Retina (tissue), 1 donor: ENCODE measurements at regions not wholly inside any gene's neighbourhood (a gene's known extent, or its start where the extent isn't known, plus 50 kb on each side); places are given as distances from the start of the nearest gene placed in this dataset.
A peak's percentile ranks its signal among the peaks of the same experiment; 100 is the strongest.
"Not testable (repeated sequence)": the region's sequence is repeated elsewhere in the genome, so short reads cannot be mapped to it uniquely, and the experiment has no call there.

Experiments
- DNase-seq: peaks from one replicate; pipeline ENCODE4 v3.0.0-alpha.2; 2016

DNA sequence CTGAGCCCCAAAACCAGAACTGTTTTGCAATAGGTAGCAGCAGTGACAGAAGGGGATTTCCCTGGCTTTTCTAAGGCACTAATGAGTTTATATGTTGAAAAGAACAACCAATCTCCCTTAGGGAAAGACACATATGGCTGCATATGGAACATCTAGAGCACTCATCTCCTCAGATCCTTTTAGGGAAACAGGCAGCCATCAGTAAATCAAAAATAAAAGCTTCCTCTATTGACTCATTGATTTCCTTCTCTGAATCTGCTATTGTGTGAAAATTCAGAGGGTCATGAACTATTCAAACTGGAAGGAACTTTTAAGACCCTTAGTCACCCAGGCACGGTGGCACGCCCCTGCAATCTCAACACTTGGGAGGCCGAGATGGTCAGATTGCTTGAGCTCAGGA lies 110.9 kb upstream of the NANOS1 start:
- DNase-seq, result no peak

DNA sequence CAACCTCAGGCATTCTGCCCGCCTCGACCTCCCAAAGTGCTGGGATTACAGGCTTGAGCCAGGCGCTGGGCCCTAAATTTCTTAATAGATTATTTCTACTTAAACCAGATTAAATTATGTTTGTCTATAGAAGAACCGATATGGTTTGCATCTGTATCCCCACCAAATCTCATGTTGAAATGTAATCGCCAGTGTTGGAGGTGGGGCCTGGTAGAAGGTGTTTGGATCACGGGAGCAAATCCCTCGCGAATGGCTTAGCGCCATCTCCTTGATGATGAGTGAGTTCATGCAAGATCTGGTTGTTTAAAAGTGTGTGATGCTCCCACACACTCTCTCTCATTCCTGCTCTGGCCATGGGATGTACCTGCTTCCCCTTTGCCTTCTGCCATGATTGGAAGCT lies 109.3 kb upstream of the NANOS1 start:
- no peak for DNase-seq

DNA sequence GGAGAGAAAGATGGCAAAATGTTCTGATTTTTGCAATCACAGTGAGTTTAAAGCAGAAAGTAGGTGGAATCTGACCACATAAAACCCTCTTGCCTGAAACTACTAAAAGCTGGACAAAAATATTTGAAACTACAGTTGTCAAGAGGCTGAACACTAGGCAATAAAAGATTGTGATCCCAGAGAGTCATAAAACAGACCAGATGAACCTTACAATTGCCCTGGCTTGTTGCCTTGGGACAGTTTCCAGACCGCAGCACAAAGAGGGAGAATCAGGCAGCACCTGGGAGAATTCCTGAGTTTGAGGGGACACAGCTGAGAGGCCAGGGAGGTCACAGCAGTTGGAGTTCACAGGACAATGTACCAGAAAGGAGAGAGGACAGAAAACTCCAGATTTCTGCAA lies 107.3 kb upstream of the NANOS1 start:
- no peak for DNase-seq

DNA sequence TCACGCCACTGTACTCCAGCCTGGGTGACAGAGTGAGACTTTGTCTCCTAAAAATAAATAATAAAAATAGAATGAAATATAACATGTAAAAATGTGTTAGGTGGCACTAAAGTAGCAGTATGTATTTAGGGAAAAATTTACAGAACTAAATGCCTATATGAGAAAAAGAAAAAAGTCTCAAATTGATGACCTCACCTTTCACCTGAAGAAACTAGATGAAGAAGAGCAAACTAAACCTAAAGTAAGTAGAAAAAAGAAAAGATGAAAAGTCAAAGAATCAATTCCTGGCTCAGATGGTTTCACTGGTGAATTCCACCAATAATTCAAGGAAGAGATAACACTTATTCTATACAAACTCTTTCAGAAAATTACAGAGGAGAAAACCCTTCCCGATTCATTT lies 106.5 kb upstream of the NANOS1 start:
- no peak for DNase-seq

DNA sequence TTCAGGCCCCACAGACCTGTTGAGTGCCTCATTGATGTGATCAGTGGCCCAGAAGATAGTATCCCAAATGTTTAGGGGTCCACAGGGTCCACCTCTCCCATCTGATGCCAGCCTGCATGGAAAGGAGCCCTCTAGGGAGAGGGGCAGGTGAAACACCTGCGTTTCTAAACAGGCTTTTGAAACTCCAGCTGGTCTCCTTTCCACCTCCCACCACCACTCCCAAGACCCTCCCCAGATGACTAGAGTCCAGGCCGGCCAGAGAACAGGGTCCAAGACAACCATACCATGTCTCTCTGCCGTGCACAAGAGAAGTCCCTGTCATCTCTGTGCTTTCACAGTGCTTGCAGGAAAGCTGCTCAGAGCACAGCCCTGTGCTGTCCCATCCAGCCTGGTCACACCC lies 105.0 kb upstream of the NANOS1 start:
- DNase-seq, result no peak

DNA sequence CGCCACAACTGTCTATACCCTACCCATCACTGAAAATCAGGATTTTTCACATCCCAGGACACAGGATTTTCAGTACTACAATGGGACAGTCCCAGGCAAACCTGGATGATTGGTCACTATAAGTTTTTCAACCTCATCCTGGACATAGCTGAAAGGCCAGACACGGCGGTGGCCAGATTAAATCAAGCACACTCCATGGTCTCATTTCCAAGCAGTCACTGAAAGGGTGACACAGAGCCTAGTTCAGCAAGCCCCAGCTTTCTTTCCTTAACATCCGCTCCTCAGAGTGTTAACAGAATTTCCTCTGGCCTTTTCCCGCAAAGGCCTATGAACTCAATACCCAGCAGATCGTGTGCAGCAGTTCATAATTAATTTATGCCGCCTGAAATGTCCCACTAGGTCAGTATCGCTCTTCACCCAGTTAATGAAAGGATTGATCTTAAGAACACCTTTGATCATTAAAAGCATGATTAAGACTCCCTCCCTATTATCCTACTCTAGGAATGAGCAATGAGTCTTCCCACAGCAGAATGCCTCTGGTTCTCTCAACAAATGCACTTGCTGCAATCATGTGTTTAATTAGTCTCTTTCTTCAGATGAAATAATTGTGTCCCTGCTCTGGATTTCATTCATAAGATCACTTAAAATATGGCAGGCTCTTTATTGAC lies 104.0 kb upstream of the NANOS1 start:
- DNase-seq, result peak; percentile 26

DNA sequence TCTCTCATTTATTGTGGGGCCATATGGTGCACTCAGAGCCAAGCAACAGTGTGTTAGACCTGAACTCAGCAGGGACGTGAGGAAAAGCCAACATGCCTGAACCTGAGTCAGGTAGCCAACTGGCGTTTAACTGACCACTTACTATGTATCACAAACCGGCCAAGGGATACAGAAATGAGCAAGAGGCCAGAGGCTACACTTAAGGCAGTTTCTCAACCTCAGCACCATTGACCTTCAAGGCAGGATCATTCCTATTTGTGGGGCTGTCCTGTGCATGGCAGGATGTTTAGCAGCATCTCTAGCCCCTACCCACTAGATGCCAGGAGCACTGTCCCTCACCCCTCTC lies 103.5 kb upstream of the NANOS1 start:
- DNase-seq, result no peak

DNA sequence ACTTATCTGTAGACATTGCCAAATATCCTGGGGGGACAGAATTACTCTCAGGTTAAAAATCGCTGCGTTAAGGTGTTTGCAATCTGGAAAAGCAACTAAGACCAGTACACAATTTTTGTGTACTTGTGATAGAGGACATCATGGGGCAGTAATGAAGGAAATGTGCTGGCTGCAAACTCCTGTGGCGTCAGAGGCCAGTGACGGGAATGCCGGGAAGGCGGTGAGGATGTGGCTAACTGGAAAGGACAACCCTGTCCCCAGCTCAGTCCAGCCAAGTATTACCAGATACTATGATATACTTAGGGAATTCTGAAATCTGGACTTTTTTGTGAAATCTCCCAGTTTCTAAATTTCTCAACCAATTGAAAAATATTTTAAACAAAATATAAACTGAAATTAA lies 103.1 kb upstream of the NANOS1 start:
- DNase-seq, result no peak

DNA sequence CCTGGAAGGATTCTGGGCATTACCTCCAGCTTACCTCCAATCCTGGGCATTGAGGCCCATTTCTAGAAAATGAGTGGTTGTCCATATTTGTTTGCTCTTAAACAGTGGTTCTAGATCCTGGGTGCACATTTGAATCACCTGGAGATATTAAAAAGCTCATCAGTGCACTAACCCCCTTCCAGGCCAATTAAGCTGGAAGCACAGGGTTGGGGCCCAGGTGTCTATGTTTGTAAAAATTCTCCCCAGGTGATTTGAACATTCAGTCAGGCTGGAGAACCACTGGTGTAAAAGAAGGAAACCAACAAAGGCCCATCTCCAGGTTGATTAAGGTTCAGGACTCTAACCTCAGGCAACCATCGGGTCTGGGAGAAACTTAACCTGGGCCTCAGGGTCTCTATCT lies 102.6 kb upstream of the NANOS1 start:
- DNase-seq, result no peak

DNA sequence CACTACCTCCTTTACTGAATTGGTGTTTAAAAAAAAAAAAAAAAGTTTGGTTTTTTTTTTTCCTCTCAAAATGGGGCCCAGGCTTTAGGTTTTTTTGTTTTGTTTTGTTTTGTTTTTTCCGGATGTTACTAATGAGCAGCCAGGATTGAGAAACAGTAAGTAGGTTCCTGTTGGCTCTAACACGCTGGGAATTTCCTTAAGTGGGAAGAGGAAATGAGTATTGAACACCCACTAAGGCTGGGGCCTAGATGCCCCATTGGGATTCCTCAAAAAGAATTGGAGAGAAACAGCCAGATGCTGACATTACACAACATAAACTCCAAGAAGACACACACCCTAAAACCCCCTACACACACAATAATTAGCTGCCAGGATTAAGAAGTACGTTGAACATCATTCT lies 102.2 kb upstream of the NANOS1 start:
- DNase-seq, result no peak

DNA sequence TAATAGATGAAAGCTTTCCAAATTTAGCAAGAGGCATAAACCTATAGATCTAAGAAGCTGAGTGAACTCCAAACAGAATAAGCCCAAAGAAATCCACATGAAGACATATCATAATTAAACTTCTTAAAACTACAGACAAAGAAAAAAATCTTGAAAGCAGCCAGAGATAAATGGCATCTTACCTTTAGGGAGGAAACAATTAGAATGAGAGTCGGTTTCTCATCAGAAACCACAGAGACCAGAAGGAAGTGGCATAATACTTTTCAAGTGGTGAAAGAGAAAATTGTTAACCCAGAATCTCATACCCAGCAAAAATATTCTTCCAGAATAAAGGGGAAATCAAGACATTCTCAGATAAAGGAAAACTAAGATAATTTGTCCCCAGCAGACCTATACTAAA lies 98.9 kb upstream of the NANOS1 start:
- DNase-seq, result no peak

DNA sequence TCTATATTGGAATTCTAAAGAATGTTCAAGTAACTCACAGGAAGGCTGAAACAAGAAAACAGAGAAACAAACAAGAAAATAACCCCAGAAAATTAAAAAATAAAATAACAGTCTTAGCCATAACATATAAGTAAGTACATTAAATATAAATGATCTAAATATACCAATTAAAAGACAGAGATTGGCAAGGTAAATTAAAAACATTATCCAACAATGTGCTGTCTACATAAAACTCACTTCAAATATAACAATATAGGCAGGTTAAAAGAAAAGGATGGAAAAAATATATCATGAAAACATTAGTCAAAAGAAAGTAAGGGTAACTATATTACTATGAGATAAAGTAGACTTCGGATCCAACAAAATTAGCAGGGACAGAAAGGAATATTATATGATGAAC lies 98.1 kb upstream of the NANOS1 start:
- no peak for DNase-seq

DNA sequence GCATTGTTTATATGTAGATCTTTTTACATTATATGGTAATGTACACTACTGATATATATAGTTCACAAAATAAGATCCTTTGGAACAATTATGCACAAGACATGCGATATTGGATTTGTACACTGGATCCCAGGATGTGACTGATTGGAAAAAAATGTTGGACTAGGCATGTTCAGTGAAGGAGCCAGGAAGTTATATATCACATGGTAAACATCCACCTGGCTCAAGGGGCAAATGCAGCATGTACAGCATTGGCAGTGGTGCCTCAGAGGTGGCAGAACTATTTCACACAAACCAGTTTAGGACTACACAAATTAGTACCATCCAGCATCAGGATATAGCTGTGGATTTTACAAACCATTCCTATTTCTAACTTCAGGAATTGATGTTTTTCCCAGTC lies 97.4 kb upstream of the NANOS1 start:
- not testable (repeated sequence) for DNase-seq

DNA sequence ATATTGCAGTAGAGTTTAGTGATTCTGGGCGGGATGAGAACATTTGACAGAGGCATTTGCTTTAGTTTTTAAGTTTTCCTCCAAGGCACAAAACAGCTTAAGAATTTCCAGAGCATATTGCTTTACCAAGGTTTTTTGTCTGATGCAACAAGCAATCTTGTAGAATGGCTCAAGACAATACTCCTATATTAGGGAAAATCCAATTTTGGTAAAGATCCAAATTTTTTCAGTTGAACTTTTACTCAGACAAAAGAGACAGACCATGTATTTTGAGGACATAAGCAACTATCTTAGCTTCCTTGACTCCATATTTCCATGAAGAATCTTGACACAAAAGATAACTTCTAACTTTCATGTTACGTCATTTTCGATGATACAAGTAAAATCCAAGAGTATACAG lies 92.3 kb upstream of the NANOS1 start:
- no peak for DNase-seq

DNA sequence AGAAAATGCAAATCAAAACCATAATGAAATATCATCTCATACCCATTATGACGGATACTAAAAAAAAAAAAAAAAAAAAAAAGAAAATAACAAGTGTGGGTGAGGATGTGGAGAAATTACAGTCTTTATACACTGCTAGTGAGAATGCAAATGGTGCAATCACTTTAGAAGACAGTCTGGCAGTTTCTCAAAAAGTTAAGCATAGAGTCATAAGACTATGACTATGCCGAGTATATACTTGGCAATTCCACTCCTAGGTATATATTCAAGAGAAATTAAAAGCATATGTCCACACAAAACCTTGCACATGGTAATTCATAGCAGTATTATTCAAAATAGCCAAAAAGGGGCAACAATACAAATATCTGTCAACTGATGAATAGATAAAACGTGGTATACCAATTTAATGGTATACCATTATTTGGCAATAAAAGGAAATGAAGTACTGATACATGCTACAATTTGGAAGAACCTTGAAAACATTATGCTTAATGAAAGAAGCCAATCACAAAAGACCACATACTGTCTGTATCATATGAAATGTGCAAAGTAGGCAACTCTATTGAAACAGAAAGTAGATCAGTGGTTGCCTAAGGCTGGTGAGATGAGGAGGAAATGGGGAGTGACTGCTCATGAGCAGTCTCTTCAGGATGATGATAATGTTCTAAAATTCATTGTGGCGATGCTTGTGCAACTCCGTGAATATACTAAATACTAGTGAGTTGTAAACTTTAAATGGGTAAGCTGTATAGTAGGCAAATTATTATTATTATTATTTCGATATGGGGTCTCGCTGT lies 90.1 kb upstream of the NANOS1 start:
- DNase-seq, result no peak

DNA sequence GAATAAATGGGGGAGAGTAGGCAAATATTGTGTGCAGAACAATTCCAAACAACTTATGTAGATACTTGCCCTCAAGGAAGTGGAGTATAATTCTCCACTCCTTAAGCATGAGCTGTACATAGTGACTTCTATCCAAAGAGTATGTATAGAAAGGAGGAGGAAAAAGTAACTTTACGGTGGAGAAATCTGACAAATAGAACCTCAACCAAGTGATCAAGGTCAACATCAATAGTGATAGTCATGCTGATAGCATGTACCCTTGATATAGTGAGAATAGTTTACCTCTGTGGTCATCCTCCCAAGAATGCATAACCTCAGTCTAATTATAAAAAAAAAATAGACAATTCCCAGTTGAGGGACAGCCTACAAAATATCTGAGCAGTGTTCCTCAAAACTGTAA lies 89.1 kb upstream of the NANOS1 start:
- no peak for DNase-seq

DNA sequence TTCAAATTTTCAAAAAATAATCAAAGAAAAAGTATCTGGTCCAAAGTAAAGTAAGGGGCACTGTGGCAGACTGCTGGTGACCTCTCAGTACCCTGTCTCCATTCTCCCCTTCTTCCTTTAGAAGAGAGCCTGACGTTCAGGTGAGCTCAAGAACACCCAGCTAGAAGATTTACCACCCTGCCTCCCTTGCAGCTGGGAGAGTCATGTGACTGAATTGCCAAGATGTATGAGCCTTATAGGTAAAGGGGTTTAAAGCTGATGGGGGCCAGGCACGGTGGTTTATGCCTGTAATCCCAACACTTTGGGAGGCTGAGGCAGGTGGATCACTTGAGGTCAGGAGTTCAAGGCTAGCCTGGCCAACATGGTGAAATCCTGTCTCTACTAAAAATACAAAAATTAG lies 86.3 kb upstream of the NANOS1 start:
- no peak for DNase-seq

DNA sequence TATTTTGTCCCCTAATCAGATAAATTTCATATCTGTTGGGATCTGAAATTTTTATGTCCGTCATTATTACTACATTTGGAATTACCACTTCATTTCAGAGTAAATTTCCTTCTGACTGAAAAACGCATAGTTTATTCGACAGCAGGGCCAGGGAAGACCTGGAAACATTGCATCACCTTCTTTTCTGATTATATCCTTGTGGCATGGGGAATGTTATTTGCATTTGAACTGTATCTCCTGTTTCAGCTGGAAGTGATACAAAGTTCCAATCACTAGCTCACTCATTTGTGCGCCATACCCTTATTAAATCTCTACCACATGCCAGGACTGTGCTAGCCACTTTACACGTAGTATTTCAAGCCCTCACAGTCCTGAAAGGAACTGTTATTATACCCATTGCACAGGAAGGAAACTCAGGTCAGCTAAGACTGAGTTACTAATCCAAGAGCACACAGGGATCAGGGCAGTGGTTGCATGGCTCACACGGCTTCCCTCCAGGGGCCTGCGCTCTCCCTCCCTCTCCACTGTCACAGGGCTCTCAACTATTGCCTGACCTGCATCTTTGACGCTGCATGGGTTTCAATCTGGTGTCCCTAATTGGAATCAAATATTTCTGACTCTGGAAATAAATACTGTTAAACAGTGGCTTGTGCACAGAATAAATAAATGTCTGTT lies 84.4 kb upstream of the NANOS1 start:
- DNase-seq, result no peak

DNA sequence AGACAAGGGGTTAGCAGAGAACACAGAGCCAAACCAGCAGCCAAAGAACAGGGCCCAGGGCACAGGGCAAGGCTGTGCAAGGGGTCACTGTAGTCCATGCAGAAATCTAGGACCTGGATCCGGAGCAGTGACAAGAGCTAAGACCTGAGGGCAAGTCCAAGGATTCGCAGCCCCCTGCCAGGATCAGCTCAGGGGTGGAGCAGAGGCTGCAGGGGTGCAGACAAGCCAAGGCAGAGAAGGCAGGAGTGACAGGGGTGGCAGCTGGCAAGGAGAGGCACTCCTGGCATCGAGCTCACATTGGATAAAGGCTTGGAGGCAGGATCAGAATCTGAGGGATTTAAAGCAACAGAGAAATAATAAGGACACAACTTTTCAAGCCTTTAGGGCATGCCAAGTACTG lies 80.7 kb upstream of the NANOS1 start:
- DNase-seq, result no peak

DNA sequence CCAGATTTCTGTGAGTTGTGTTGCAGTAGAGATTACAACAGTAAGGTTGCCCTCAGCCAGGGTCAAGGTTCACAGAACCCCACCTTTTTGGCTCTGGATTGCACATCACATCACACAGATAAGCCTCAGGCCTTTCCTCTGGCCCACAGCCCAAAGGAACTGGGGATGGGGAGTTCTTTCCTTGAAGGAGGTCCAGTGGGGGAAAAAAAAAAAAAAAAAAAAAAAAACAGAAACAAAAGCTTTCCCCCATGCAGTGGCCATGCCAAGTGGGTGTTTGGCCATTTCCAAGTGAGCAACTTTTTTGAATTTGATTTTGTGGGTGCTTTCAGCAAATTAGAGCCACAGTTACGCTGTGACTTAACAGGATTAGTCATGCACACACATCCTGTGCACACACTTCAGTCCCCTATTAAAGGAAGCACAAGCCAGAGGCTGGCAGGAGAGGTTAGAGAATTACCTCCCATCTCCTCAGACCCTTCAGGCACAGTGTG lies 79.3 kb upstream of the NANOS1 start:
- no peak for DNase-seq

DNA sequence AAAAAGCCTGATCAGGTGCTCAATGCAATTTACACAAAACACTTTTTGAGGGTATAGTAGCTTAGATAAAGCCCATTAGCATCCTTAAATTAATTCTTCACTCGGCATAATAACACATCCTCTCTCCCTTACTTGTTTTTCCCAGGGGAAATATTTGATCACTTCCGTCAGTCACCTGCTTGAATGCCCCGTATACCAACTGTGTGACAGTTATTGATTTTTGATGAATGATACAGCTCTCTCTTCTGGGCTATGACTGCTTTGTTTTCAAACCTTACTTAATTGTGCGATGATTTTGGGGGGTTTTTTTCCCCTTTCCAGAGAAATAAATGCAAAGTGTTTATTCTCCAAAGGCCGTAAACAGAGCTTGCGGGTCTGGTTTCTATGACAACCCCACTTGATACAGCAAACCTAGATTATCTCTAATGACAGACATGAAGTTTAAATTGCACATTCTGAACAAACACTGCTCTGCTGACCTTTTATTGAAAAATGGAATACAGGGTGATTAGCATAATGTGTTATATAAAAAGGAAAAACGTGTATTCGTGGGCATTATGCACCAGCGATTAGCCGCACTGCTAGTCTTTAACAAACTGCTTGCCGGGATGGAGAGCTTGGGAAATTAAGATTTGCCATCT lies 78.4 kb upstream of the NANOS1 start:
- peak; percentile 37 for DNase-seq

DNA sequence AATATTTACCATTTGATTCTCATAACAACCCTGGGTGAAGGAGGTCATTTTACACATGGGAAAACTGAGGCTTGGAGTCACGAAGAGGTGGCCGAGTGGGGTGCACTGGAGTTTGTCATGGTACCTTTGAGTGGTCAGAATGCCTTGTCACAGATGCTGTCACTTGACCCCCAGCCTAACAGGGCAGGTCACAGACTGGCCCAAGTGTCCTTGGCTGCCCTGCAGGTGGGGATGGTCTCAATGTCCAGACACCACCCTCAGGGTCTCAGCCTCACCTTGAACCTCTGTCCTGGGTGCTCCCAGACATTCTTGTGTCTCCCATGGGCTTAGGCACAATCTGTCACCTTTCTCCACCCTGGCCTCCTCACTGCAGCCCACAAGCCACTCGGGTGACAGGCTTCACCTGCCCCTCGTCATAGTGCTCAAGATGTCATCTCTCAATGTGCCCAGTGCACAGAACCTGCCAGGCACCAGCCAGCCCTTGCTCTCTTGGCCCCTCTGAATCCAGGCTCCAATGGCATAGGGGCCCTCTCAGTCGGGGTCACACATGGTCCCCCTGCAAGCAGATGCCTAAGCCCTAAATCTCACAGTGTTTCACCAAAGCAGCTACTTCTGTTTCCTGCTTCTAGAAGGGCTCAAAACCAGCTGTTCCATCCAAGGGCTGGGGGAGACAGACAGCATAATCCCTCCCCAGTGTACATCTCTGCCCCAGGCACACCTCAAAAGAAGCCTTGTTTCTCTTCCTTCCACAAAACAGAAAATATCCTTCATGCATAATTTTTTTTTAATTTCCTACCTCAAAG lies 76.8 kb upstream of the NANOS1 start:
- no peak for DNase-seq
